ENCODE measurements at regions not wholly inside any gene's neighbourhood (a gene's known extent, or its start where the extent isn't known, plus 50 kb on each side); places are given as distances from the start of the nearest gene placed in this dataset.

DNA sequence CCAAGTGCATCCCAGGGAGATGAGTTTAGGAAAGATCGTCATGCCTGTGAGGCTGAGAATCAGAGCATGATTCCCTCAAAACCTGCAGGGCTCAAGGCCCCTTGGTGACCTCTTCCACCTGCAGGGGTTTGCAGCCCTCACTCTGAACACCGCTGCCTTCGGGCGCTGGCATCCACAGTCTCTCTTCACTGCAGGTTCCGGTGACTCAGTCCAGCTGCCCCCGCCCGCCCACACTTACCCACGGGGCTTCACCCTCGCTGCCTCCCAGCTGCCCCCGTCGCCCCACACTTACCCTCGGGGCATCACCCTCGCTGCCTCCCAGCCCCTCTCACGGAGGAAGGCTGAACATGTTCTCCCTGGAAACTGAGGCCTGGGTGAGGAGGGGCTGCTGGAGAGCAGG, 277.1 kb downstream of the XXYLT1 start:
- DNase-seq (ENCODE audit: low read depth in 2 of 2): no peak

DNA sequence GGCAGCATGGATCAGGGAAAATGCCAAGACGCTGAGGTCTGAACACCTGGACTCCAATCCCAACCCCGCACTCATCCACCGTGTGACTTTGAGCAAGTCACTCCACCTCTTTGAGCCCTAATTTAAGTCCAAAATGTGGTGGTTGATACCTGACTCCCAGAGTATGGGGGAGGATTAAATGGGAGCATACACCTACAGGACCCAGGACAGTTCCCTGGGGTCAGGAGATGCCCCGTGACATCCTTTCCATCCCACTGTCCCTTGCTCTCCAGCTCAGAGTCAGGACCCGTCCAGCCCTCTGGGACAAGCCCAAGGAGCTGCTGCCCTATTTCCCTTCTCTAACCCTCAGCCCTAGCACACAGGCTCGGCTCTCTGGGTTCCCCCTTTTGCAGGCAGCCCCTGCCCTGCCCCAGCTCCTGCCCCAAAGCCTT, 276.4 kb downstream of the XXYLT1 start:
- no peak for DNase-seq (ENCODE audit: low read depth in 2 of 2)

DNA sequence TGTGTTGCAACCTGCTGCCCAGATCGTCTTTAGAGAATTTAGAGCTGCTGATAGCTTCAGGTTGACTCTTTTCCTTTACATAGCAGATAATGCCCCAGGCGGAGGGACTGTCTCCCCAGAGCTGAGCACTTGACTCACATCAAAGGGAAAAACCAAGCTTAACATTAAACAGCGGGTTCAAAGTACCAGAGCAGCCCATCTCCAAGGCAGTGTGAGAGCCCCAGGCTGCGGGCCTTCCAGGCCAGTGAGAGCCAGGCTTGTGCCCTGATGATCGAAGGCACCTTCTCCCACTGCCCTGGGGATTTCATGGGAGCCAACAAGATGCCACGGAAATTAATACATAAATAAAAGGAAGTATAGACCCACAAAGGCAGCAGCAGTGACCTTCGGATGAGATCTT, 275.6 kb downstream of the XXYLT1 start:
- no peak for DNase-seq (ENCODE audit: low read depth in 2 of 2)

DNA sequence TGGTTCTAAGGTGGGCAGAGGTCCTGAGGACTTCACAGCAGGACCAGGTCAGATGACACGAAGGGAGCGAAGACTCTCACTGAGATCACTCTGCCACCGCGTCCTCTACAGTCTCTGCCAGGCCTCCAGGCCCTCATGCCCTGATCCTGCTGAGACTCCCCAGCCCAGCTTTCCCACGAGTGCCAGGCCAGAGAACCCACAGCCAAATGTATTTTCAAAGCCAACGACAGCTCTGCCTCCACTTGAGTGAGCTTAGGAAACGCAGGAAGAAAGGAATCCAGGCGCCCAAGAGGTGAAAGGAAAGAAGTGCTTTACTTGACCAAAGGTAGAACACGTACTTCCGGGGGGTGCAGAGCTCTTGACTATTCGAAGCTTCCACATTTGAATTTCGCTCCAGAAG, 275.0 kb downstream of the XXYLT1 start:
- DNase-seq (ENCODE audit: low read depth in 2 of 2): no peak

DNA sequence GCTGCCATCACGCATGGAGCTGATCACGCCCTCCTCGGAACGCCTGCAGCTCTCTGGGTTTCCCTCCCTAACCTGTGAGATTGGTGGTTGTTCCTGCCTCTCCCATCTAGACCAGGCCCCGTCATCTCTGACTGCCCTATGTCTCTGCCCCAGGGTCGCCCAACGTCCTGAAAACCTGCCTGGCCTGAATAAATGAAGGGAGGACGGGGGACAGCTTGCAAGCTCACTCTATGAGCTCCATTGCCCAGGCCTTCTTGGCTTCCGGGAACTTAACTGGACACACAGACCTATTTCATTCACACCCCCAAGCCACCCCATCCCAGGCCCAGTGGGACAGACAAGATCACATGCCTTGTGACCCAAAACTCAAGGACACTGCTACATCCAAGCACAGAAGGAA, 274.2 kb downstream of the XXYLT1 start:
- DNase-seq (ENCODE audit: low read depth in 2 of 2): no peak

DNA sequence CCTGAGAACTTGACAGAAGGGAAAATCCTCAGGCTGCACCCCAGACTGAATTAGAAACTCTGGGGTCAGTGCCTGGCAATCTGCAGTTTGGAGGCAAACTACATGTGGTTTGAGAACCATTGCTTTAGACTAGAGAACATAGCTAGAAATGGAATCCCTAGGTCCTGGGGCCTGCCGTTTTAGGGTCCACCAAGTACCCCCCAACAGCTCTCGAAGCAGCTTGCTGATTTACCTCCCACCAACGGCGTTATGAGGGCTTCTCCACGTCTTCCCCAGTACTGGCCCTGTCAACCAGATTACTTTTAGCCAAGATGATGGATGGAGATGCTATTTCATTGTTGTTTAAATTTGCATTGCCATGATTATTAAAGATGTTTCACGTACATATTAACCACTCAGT, 272.5 kb downstream of the XXYLT1 start:
- DNase-seq (ENCODE audit: low read depth in 2 of 2): no peak

DNA sequence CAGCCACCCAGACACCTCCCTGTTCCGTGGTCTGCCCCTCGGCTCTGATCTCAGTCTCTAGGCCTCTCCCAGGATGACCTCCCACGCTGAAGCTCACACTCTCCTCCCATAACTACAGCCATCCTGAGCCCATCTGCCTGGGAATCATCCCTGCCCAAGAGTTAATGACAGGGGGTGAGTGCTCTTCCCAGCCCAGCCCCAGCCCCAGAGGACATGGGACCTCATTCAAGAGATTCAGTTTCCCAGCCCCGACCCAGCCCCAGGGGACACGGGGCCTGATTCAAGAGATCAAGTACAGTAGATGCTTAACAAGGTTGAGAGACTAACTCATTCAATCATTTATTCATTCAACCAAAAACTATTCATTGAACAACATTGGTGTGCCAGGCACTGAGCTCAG, 272.0 kb downstream of the XXYLT1 start:
- DNase-seq (ENCODE audit: low read depth in 2 of 2): no peak

DNA sequence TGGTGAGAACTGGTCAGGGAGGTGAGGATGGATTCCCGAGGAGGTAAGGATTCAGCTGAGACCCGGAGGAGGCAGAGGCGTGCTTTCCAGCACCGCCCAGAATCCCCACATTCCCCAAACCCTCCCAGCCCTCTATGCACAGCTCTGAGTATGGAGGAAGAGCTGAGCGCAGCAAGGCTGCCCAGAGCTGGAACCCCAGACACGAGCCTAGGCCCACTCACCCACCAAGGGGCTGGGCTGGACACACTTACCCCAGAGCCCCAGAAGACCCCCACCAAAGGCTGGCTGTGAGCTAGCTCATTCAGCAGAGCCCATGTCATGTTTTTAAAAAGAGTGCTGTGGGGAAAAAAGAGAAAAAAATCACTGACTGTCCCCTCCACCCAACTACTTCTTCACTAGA, 271.5 kb downstream of the XXYLT1 start:
- no peak for DNase-seq (ENCODE audit: low read depth in 2 of 2)

DNA sequence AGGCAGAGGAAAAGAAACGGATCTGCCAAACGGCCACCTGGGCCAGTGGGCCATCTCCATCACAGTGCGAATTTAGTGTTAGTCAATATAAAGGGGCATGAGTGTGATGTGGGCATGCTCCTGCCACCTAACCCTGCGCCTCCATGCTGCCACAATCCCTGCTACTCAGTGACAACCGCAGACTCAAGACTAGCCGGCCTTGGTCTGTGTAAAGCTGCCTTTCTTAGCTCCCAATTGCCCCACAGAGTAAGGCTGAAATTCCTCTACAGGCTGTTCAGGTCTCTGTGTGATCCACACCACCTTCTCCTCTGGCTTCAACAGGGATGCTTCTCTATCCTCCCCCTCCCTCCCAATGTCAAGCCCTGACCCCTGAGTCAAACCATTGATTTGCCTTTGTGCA, 269.7 kb downstream of the XXYLT1 start:
- no peak for DNase-seq (ENCODE audit: low read depth in 2 of 2)

DNA sequence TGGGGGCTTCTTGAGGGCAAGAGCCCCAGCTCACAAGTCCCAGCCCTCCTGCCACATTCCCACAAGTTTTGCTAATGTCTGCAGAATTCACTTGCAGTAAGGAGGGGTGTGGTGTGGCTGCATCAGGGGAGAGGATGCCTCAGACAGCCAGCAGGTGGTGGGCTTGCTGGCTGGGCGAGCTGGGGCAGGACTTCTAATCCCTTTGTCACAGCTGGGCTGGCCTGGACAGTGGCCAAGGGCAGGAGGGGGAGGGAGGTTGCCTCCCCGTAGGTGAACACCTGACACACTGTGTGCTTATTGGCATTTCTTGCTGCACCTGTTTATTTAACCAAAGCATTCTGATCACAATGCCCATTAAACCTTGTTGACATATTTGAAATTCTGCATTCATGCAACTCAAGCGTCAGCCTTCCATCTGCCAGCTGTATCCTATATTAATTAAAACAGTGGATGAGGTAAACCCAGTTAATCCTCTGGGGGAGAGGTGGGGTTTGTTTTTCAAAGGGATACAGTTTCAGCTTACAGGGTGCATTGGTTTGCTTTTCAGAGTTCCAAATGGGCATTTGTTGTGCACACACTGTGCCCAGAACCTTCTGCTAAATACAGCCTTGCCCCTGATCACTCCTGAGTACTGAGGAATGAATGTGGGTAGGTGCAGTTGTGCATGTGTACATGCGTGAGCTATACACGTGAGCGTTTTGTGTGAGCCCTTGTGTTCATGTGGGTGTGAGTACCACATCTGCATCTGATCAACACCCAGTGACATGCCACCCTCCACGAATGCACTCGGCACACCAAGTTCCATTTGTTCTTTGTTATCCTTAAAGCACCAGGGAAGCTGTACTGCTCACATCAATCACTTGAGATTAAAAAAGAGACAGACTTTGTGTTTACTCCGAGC, 268.7 kb downstream of the XXYLT1 start:
- no peak for DNase-seq (ENCODE audit: low read depth in 2 of 2)

DNA sequence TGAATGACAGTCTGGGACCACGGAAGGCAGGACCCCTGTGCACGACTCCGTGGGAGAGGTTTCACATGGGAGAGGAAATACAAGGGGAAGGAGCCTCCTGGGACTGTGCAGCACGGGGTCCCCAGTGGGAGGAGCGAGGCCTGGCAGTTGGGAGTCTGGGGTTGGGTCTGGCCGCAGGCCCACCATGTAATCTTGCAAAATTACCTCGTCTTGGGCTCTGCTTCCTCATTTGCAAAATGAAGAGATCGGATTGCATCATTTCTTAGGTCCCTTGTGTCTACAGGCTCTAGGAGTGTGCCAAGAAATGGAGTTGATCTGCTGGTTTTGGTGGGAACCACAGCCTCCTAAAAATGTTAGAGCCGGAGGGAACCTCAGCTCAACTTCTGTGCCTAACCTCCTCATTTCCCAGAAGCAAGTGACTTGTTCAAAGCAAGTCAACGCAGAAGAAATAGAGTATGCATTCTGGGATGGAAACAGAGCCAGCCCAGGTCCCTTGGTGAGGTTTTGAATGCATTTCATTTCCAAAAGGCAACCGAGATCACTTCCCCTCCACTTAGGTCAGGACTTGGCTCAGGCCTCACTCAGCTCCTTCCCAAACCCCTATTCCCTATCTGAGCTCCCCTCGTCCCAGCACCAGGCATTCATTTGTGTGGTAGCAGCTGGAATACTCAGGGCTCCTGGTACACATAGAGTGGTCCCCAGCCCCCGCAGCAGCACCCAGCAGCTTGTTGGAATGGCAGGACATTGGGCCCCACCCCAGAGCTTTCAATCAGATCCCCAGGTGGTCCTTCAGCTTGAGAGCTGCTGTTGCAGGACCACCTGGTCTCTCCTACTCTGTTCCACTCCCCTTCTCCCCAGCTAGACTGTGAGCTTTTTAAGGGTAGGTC, 267.7 kb downstream of the XXYLT1 start:
- DNase-seq (ENCODE audit: low read depth in 2 of 2): no peak

DNA sequence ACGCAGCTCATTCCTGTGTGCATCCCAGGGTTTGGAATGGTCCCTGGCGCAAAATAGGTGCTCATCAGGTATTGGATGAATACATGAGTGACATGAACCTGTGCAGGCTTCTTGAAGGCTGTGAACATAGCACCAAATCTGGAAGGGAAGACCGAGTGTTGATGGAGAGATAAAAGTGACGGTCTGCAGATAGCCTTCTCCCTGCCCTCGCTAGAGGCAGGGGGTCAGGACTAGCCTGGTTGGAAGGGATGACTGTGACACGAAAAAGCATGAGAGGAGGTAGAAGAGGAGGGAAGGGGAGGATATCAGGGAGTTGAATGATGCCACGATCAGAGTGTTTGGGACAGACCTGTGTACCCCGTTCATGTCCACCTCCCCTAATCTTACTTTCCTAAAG, 267.1 kb downstream of the XXYLT1 start:
- no peak for DNase-seq (ENCODE audit: low read depth in 2 of 2)

DNA sequence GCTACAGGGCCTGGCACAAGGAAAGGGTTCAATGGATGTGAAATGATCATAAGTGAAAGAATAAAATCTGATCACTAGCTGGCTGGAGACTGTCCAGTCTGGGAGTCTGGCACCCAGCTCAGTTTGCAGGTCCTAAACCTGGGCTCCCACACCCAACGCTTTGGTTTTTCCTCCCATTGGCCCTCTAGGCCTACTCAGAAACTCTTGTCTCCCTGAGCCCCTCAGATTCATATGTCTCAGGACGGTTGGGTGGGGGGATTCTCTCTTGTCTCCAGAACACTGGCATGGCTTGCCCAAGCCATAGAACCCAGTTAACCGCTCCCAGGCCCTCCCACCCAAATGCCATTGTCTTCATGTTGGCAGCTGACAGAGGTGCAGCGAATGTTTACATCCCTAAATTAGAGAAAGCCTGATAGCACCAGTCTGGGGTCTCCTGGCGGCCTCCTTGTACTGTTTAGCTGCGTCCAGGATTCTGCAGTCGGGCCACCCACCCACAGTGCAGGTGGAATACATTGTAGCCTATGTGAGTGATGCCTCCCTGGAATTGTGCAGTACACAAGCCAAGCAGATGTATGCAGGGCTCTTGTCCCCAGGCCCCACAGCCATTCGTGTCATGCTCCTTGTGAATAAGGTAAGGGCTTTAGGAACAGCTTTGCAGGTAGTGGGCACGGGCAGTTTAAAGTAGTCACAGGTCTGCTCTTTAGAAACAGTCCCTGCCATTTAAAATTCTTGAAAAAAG, 266.3 kb downstream of the XXYLT1 start:
- DNase-seq (ENCODE audit: low read depth in 2 of 2): no peak

DNA sequence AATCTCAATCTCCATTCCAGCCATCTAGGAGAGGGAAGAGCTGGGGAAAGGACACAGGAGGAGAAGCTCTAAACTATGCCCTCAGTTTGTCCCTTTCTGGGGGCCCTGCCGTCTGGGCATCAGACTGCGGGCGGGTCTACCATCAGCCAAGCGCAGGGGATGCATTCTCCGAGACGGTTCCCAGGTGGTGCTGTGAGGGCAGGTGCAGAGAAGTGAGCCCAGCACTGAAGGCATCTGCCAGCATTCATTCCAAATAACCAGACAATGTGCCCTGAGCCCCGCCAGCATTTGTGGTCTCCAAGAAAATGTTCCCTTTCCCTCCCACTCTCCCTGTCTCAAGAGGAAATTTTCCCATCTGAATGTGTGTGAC, 265.7 kb downstream of the XXYLT1 start:
- DNase-seq (ENCODE audit: low read depth in 2 of 2): no peak

DNA sequence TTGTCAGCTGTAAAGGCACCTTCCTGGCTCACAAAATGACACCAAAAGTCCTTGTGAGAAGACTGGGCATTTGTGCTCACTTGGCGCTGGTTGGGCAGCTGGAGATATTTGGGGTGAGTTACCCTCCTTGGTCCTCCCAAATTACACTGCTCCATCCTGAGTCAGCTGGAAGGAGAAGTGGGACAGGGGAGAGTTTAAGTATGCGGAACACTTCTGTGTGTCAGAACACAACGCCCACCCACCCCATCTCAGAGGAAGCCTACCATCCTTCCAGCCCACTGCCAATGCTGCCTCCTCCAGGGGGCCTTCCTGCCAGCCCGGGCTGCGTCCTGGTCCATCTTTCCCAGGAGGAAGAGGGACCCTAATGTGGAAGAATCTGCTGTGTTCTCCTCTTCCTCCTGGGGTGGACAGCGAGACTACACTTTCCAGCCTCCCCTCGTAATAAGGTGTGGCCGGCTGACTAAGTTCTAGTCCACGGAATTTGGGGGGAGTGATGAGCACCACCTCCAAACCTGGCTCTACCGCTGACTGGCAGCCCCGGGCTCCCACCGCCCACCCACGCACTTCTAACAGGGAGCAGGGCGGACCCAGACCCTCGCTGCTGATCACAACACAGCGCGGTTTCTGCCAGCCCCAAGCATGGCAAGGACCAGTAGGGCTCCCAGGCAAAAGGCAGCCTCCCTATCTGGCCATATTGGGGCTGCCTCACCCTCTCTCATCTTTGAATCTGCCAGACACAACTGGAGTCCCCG, 265.0 kb downstream of the XXYLT1 start:
- no peak for DNase-seq (ENCODE audit: low read depth in 2 of 2)

DNA sequence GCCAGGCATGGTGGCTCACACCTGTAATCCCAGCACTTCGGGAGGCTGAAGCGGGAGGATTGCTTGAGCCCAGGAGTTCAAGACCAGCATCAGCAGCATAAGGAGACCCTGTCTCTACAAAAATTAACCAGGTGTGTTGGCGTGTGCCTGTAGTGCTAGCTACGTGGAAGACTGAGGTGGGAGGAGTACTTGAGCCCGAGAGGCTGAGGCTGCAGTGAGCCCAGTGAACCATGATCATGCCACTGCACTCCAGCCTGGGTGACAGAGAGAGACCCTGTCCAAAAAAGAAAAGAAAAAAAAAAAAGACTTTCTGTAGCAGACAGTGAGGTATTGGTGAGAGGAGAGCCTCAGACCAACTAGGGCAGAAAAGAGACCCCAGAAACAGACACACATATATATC, 263.8 kb downstream of the XXYLT1 start:
- DNase-seq (ENCODE audit: low read depth in 2 of 2): no peak

DNA sequence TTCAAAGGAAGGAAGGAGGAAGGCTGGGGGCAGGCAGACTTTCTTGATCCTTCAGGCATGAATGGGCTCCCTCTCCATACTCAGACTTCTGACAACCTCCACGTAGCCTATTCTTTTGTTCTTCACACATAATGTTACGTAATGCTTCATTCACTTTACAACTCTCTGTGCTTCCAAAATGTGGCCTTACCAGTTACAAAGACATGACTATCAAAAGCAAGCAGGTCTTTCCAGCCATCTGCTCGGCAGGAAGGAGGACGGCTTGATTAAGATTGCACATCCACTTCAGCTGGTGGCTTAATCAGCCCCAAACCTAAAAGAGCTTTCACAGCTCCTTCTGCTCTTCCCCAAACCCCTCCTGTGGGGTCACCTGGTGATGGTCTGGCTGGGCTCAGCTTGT, 263.2 kb downstream of the XXYLT1 start:
- no peak for DNase-seq (ENCODE audit: low read depth in 2 of 2)

DNA sequence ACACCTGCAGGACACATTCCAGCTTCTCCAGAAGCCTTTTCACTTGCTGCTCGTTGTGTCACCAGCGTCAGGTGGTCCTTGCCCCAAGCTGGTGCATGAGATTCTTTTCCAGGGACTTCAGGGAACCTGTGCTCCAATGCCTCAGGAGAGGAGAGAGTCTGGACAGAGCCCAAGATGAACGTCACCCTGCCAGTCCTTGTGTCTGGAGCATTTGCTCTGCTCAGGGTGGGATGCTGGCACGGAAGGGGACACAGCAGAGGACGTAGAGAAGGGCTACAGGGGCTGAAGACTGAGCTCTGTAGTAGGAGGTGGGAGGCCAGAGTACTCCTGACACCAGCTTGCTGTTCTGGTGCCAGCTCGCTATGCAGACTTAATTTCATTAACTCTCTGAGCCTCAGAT, 262.1 kb downstream of the XXYLT1 start:
- no peak for DNase-seq (ENCODE audit: low read depth in 2 of 2)

DNA sequence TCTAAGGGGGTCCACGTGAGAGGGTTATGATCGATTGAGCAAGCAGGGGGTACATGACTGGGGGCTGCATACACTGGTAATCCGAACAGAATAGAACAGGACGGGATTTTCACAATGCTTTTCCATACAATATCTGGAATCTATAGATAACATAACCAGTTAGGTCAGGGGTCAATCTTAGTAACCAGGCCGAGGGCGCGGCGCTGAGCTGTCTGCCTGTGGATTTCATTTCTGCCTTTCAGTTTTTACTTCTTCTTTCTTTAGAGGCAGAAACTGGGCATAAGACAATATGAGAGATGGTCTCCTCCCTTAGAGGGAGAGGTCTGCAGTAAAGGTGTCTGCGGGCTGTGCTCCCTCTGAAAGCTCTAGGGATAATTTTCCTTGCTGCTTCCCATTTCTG, 261.3 kb downstream of the XXYLT1 start:
- no peak for DNase-seq (ENCODE audit: low read depth in 2 of 2)

DNA sequence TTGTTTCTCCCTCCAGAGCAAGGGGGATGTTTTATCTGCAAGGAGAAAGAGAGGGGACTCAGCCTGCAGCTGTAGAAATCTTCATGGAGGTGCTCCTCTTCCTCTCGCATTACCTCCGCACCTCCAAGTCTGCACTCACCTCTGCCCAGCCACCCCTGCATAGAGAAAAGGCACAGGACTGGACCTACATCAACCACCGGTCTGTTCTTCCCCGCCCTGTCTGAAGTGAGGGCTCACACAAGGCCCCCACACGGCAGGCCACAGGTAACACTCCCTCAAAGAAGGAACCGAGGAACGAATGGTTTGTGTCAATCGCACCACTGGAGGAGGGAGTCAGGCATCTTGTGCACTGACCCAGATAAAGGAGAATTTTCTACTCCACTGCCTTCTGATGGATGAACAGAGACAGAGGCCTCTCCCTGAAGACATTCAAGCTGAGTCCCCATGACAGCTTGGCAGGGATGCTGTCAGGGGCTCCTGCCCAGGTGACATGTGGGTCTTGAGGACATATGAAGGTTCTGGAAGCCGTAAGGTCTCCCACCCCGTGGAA, 260.3 kb downstream of the XXYLT1 start:
- DNase-seq (ENCODE audit: low read depth in 2 of 2): no peak

DNA sequence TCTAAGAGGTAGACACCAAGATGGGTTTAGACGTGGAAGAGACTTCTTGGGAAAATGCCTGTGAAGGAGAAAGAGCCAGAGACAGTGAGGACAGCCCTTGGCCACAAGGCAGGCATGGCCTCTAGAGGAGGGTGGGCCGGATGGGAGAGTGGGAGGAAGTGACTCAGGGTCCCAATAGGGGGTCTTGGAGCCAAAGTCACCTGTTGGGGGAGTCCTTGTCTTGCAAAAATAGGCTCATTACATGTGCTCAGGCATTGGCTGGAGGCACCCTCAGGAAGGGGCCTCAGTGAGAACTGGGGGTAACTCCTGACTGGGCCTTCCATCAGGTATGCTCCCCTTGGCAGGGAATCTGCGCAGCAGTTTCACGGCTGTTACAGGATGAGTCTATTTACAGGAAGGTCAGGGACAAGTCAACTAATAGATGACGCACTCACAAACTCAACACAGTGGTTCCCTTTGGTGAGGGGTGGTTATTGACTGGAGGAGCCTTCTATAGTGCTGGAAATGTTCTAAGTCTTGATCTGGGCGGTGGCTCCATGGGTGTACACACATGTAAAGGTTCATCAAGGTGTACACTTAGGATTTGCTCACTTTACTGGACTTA, 259.6 kb downstream of the XXYLT1 start:
- DNase-seq (ENCODE audit: low read depth in 2 of 2): no peak
